Inflammatory macrophage treated with lipopolysaccharide for 1 hour (primary cell): ENCODE measurements at regions not wholly inside any gene's neighbourhood (a gene's known extent, or its start where the extent isn't known, plus 50 kb on each side); places are given as distances from the start of the nearest gene placed in this dataset.

Experiments
- DNase-seq, 2 donors: peaks; one replicate each; pipeline ENCODE4 v3.0.0-alpha.2; 2020 to 2022

DNA sequence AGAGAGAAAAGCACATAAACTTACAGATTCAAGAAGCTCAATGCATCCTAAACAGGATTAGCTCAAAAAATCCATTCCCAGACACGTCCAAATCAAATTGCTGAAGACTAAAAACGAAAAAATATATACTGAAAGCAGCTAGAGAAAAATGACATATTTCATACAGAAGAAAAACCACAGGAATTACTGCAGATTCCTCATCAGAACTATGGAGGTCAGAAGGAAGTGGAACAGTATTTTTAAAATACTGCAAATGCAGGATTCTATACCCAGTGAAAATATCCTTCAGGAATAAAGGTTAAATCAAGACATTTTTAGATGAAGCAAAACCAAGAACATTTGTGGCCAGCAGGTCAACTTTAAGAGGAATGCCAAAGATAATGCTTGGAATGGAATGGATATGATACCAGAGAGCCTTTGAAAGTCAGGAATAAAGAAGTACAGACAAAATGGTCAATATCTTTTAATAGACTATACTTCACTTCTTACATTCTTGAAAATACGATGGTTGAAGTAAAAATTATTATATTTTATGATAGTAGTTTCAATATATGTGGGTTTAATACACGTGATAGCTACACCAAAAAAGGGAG is 352.9 kb downstream of the CTTN start:
- DNase-seq = no peak

DNA sequence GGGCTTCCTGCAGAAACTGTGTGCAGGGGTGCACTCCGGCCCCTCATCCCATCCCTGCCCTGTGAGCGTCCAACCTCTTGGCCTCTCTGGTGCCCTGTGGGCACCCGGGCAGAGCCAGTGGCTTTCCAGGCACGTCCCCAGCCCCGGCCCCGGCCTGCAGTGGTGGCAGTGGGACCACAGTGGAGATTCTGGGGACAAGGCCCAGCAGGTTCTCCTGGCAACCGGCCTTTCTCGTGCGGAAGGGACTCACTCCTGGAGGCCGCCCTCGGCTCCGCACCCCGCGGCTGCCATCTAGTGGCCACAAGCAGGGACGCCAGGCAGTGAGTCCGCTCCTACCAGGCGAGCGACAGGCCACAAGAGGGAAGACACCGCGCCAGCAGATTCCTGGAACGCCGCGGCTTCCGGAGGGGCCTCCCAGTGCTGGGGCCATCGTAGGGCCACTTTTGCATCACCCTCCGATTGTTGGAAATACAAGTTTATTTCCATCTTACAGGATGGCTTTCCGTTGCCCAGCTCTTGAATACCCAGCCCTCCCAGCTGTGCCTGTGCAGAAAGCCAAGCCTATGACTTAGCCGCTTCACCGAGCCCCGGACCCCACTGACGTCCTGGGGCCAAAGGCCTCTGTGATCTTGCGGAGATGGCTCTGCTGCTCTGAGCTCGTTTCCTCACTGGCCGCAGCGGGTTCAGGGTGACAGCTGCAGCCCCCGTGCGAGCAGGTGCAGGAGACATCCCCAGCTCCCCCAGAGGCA is 357.3 kb downstream of the CTTN start:
- peak; percentile 46 to 70 for DNase-seq

DNA sequence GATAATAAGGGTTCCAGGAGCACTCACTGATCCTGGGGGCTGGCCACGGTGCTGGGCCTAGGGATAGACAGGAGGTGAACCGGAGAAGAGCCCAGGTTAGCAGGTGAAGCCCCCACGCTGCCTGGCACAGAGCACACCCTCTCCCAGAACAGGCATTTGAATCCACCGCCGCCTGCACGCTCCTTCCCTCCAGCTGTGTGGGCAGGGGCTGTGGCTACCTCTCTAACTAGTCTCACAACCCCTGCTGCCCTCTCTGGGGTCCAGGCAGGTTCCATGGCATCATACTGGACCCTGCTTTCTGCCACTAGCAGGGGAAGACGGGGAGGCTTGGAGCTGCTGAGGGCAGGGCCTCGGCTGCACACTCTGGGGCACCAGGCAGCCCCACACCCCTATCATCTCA is 358.0 kb downstream of the CTTN start:
- DNase-seq = no peak

DNA sequence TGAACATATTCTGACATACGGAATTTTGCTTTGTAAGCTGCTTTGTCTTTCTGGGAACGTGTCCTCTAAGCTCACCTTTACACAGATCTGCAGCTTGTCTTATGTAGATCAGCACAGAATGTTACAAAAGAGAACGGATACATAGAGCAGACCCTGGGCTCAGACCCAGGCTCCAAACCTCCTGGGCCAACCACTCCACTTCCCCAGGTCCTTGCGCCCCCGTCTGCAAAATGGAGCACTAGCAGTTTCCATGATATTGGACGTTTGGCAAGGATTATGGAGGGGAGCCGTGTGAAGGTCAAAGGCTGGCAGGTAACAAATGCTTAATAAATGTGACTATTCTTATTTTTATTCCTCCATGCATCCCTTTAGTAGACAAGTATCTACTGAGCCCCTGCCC is 358.4 kb downstream of the CTTN start:
- no peak for DNase-seq

DNA sequence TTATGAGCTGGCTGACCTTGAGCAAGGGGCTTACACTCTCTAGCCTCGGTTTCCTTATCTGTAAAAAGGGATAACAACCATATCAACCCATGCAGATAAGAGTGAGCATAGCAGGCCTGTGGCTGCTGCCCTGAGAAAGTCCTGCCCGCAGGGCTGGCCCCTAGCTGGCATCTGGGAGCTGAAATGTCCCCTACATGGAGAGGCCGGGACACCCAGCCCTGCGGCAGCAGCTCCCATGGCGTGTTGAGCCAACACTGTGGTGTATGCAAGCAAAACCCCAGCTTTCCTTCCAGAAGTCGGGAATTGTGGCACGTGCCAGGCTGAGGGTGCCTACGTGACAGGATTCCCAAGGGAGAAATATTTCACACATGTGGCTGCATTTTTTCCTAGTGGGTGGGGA is 358.9 kb downstream of the CTTN start:
- no peak for DNase-seq

DNA sequence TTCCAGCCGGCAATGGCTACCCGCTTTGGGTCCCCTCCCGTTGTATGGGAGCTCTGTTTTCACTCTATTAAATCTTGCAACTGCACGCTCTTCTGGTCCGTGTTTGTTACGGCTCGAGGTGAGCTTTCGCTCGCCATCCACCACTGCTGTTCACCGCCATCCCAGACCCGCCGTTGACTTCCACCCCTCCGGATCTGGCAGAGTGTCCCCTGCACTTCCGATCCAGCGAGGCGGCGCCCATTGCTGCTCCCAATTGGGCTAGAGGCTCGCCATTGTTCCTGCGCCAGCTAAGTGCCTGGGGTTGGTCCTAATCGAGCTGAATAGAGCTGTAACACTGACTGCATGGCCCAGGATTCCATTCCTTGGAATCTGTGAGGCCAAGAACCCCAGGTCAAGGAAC is 359.9 kb downstream of the CTTN start:
- no peak for DNase-seq

DNA sequence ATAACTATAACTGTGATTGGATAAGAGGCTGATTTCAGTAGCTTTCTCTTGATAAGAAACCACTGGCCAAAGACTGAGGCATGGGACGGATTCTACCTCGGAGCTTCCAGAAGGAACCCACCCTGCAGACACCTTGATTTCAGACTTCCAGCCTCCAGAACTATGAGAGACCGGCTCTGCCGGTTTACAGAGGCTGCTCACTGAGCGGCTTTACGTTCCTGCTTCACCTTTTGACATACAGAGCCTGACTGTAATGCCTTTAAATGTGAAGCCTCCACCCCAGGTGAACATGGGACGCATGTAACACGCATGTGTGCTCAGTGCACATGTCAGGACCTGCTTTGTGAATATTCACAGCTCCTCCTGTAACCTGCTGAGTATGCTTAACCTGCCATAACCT is 361.5 kb downstream of the CTTN start:
- DNase-seq = no peak

DNA sequence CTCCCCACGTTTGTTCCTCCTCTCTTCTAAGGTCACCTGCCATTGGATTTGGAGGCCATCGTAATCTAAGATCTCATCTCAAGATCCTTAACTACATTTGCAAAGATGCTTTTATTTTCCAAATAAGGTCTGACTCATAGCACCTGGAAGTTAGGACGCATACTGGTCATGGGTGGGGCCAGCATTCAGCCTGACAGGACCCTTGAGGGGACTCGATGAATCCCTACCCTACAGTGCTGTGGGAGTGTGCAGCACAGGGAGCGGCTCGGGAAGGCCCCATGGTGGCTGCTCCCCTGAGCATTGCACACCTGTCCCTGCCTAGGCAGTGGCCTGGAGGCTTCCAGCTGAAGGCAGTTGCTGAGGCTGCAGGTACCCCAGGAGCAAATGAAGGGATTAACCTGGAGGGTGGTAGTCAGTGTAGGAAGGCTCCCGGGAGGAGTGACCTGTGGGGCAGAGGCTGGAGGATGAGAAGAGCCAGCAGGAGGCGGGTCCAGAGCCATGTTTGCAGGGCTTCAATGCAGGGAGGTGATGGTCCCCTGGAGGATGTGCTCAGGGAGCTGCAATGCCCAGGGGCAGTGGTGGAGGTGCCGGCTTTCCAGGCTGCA is 362.2 kb downstream of the CTTN start:
- DNase-seq = no peak

DNA sequence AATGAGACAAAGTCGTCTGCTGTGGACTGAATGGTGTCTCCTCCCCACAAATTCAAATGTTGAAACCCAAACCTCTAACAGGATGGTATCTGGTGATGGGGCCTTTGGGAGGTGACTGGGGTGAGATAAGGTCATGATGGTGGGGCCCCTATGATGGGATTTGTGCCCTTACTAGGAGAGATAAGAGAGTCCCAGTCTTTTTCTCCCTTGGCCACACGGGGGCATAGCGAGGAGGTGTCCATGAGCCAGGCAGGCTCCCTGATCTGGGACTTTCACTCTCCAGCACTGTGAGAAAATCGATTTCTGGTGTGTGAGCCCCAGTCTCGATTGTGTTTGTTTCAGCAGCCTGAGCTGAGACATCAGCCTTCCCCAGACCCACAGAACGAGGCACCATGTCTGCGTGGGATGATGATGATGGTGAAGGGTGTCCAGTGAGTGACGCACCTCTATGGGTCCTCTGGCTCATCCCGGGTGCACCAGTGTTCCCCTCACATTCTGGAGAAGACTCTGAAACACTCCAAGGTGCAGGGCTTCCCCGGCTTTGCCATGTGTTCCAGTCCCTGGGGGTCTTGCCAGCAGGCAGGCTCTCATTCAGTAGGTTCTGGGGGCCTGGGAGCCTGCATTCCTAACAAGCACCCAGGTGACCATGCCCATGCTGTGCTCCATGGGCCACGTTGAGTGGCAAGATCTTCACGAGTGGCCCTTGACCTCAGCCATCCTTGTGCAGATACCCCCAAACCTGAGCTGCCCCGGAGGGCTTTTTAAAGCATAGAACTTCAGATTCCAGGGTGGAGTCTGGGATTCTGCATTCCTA is 363.0 kb downstream of the CTTN start:
- DNase-seq = no peak

DNA sequence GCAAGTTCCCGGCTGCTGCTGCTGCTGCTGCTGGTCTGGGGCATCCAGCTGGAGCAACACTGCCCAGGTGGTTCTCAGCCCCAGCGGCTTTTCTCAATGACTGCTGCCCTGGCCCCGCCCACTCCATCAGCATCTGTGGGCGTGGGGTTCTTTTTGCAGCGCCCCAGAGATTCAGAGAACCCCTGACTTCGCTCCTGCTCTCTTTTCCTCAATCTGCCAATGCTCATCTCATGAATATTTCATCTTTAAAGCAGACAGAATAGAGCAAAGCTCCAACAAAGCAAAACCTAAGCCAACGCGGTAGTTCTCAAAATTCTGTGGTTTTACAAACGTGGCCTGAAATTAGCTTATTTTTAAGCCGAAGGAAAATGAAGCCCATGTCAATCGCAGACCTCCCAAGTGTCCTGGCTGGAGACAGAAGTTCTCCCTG is 363.6 kb downstream of the CTTN start:
- no peak for DNase-seq

DNA sequence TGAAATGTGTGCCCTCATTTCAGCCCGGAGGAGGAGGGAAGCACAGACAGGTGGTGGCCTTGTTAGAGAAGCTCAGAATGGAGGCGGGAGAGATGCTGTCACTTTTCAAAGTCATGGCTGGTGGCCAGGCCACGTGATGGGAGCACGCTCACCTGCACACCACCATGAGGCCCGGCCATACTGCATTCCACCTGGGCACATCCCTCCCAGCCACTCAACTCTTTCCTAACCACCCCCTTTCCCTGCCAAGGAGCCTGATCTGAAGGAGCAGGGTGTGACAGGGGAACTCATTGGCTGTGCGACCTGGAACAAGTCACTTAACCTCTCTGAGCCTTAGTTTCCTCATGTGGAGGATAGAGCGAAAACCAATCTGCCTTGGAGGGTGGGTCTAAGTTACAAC is 364.5 kb downstream of the CTTN start:
- no peak for DNase-seq

DNA sequence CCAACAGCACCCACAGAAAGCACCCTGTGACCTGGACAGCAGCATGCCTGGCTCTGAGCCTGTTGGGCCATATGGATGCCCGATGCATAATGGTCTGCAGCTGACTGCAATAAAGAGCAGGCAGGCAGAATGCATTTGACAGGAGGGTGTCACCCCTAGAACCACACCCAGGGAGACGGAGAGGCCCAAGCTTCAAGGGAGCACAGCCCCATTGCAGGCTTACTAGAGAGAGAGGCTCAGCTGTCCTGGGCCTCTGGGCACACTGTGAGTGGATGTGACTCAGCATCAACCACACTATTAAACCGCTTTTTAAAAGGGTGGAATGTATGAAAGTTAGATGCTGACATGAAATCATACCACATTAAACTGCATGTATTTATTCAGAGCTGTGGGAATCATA is 365.3 kb downstream of the CTTN start:
- DNase-seq = no peak

DNA sequence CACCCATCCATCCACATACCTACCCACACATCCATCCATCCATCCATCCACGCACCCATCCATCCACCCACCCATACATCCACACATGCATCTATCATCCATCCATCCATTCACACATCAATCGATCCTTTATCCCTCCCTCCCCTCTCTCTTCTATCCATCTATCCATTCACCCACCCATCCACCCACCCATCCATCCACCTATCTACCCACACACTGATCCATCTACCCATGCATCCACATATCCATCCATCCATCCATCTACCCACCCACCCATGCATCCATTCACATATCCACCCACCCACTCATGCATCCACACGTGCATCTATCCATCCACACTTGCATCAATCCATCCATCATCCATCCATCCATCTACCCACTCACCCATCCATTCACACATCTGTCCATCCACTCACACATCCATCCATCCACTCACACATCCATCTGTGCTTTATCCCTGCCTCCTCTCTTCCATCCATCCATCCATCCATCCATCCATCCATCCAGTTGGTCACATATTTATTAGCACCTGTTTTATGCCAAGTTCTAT is 366.1 kb downstream of the CTTN start:
- no peak for DNase-seq

DNA sequence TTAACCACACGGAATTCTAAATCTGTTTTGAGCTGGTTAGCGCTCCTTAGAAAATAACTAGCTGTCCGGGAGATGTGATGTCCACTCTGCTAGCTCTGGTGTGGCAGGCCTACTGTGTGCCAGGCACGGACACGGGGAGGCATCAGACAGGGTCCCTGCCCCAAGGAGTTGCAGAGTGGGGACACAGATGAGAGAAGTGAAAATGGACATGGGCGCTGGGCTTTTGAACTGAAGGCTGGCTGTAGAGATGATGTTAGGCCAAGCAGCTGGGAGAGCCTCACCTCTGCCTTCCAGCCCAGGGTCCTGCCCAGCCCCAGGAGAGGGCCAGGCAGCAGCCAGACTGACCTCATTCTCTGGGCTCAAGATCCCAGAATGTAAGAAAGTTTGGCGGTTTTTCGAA is 368.6 kb downstream of the CTTN start:
- no peak for DNase-seq

DNA sequence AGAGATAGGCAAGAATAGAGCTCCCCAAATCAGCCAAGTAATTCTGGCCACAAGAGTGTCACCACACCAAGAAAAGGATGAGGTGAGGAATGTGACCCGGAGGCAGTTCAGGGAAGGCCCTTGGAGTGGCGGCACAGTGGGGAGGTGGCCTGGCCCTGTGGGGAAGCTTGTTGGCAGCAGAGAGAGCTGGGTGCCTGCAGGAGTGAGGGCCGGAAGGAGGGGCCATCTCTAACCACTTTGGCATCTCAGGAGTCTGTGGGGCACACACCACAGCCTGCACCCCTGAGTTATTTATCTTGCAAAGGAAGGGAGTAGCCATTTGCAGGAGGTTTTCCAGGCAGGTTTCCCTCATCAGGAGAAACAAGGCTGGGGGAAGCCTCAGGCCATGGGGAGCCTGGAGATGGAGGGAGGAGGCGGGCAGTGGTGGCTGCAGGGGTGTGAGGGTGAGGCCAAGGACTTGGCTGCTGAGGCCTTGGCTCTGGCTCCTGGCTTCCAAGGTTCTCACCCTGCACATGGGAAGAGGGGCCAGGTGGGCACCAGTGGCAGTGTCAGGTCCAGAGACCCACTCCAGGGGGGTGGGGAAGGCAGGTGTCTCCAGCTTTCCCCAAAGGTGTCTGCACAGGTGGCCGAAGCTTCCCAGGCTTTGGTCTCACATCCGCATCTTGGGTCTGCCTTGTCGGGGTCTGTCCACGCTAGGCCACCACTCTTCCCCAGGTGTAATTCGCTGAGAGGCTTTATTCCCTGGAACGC is 370.2 kb downstream of the CTTN start:
- DNase-seq = no peak

DNA sequence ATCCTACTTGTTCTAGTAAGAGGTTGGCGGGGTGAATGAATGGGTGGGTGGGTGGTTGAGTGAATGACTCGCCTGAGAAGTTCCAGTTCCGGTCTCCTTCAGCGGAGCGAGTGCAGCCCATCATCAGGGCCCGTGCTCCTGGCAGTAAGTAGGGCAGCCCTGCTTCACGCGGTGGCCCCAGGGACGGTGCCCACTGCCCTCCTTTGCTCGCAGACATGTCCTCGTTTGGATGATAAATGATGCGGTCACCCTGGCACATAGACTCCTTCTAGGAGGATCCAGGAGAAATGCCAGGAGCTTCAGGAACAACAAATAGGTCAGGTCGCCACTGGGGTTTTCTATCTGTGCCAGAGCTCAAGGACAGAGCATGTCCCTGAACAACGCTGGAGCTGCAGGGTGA is 370.8 kb downstream of the CTTN start:
- no peak for DNase-seq

DNA sequence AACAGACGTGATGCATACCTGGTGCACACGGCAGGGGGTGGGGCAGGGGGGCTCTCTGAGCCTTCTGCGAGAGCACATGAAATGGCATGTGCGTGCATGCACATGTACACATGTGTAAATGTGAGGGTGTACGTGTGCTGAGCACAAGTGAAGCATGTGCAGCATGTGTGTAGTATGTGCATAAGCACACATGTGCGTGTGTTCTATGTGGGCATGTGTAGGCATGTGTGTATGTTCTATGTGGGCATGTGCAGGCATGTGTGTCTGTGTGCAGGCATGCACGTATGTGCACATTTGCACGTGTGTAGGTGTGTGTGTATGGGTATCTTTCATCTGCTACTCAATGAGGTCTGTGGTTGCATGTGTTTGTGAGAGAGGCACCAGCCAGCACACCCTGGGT is 371.2 kb downstream of the CTTN start:
- no peak for DNase-seq

DNA sequence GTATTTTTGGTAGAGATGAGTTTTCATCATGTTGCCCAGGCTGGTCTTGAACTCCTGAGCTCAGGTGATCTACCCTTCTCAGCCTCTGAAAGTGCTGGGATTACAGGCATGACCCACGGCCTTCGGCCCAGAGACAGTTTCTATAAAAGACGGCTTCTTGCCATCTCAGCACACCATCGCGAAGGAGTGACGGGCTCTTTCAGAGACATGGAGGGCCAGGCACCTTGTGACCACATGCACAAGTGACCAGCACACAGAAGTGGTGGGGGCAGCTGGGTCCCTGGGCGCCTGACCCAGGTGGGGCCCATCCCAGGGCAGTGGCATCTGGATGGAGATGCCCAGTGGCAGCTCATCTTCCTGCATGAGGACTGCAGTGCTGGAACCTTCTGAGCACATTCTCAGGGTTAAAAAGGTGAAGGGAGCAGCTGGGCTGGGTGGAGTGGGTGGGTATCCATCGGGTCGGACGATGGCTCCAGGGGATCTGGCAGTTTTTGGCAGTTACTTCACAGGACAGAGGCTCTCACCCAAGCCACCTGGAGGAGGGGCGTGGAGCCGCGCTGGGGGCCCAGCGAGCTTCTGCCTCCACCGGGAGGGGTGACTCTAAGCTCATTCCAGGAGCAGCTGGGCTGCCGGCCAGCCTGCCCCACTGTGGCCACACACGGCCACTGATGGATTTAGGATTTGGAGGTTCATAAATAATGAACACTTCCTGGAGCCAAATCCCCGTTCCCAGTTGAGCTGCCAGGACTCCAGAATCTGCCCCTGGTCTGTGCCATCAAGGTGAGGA is 373.0 kb downstream of the CTTN start:
- DNase-seq = no peak

DNA sequence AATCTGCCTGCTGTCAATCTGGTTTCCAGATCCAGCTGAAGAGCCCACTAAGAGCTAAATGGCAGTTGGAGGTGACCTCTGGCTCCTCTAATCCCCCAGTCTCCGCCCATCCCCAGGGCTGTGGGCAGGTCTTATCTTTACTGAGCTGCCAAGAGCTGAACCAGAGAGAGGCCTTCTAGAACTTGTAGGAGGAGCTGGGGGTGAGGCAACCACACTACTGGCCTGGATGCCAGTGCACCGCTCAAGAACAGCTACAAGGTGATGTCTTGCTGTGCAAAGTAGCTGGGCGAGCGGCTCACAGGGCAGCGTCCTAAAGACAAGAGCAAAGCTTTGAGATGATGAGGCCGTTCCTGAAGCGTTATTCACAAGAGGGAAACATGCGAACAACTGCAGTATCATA is 374.6 kb downstream of the CTTN start:
- no peak for DNase-seq

DNA sequence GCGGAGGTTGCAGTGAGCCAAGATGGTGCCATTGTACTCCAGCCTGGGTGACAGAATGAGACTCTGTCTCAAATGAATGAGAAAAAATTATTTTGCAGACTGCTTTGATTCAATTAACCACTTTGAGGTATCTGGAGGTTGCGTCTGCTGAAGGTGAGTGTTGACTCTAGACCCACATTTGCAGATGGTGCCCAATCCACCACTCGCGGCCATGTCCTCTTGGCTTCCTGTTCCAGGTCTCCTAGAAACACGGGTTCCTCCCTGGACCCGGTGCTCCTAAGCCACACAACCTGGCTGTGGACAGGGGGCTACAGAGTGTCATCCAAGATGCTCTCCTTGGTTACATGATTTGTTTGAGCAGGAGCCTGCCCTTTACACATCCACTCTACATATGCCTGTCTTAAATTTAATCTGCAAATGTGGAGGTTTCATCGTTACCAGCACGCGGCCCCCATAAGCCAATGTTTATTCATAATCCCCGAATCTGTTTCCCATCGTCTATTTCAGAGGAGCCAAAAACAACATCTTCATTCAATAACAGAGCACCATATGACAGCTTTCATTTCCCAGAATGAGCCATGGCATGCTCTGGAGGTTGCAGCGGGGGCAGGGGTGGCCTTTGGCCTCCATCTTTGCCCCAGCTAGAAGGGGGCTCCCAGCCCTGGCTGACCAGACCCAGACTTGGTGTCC is 377.2 kb downstream of the CTTN start:
- no peak for DNase-seq

DNA sequence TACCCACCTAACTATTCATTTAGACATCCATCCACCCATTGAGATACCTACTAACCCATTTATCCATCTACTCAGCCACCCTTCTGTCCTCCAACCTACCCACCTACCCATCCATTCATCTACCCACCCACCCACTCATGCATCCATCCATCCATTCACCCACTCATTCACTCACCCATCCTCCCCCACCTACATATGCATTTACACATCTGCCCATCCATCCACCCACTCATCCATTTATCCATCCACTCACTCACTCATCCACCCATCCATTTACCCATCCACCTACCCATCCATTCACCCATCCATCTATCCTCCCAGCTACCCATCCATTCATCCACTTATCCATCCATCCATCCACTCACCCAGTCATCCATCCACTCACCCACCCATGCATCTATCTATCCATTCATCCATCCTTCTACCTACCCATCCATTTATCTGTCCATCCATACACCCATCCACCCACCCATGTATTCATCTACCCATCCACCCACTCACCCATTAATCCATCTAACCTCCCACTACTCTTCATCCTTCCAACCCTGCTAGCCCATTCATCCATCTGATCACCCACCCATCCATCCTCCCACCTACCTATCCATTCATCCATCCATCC is 378.7 kb downstream of the CTTN start:
- DNase-seq = no peak
